Stomach (tissue), 4 donors: ENCODE measurements at regions not wholly inside any gene's neighbourhood (a gene's known extent, or its start where the extent isn't known, plus 50 kb on each side); places are given as distances from the start of the nearest gene placed in this dataset.

Experiments
- POLR2A ChIP-seq, 4 donors: fragments of 450-650 bp; IDR thresholded peaks; one replicate each; pipeline ENCODE4 v1.6.1; 2016; ENCODE audit warnings: antibody characterized with exemption in 4 of 4, control low read depth in 2 of 4, mild to moderate bottlenecking in 1 of 4, moderate library complexity in 1 of 4
- POLR2AphosphoS5 ChIP-seq, 3 donors: sonication (generic); formaldehyde crosslinking; IDR thresholded peaks; one replicate each; pipeline ENCODE4 v1.6.1; 2016; ENCODE audit warnings: antibody characterized with exemption in 3 of 3
- TF ChIP-seq, protein P1 (sequence below), 7 experiments: fragments of 450-650 bp in 4 of 7; fragments of 200-600 bp in 3 of 7; sonication (generic) in 3 of 7; IDR thresholded peaks; one replicate each; pipeline ENCODE4 v1.5.1; 2016 to 2019; ENCODE audit warnings: antibody characterized with exemption in 7 of 7, control low read depth in 2 of 7, mild to moderate bottlenecking in 1 of 7

DNA sequence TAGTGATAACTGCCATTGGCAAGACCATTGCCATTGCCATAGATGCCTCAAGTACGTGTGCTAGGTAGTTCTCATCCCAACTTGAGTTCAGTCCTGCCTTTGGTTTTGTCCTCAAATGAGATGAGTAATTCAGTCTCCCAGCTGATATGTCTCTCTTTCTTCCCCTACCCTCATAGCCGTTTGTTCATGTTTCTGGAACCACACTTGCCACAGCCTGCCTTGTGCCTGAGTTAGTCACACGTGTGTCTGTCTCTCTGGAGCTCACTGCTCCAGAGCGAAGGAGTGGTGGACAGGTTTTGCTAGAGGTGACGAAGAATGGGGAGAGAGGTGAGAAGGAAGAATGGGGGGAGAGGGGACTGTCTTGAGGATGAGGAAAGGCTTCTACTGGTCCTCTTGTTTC lies 88.0 kb upstream of the IGF1R start:
- TF ChIP-seq, protein P1, sequence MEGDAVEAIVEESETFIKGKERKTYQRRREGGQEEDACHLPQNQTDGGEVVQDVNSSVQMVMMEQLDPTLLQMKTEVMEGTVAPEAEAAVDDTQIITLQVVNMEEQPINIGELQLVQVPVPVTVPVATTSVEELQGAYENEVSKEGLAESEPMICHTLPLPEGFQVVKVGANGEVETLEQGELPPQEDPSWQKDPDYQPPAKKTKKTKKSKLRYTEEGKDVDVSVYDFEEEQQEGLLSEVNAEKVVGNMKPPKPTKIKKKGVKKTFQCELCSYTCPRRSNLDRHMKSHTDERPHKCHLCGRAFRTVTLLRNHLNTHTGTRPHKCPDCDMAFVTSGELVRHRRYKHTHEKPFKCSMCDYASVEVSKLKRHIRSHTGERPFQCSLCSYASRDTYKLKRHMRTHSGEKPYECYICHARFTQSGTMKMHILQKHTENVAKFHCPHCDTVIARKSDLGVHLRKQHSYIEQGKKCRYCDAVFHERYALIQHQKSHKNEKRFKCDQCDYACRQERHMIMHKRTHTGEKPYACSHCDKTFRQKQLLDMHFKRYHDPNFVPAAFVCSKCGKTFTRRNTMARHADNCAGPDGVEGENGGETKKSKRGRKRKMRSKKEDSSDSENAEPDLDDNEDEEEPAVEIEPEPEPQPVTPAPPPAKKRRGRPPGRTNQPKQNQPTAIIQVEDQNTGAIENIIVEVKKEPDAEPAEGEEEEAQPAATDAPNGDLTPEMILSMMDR (IDR thresholded peaks at IDR 0.05) = no peak
- TF ChIP-seq POLR2A (IDR thresholded peaks at IDR 0.05) (no peak), POLR2AphosphoS5 (IDR thresholded peaks at IDR 0.05) (no peak)
